ENCODE measurements at regions not wholly inside any gene's neighbourhood (a gene's known extent, or its start where the extent isn't known, plus 50 kb on each side); places are given as distances from the start of the nearest gene placed in this dataset.
"Not testable (repeated sequence)": the region's sequence is repeated elsewhere in the genome, so short reads cannot be mapped to it uniquely, and the experiment has no call there.

GRCh38 chr3:10628891-10629670 lies 123.7 kb upstream of the ATP2B2 start:
- no peak for DNase-seq

GRCh38 chr3:10629671-10630040 lies 124.3 kb upstream of the ATP2B2 start:
- DNase-seq = no peak

- no peak for DNase-seq
Measured at GRCh38 chr3:10631224-10631623, 125.8 kb upstream of the ATP2B2 start.

GRCh38 chr3:10632125-10632524 lies 126.7 kb upstream of the ATP2B2 start:
- no peak for DNase-seq

- no peak for DNase-seq
Measured at GRCh38 chr3:10632741-10633140, 127.4 kb upstream of the ATP2B2 start.

- DNase-seq = no peak
Measured at GRCh38 chr3:10635446-10636076, 130.2 kb upstream of the ATP2B2 start.

GRCh38 chr3:10637342-10637741 lies 132.0 kb upstream of the ATP2B2 start:
- no peak for DNase-seq

- no peak for DNase-seq
Measured at GRCh38 chr3:10638466-10638865, 133.1 kb upstream of the ATP2B2 start.

GRCh38 chr3:10641760-10642159 lies 136.4 kb upstream of the ATP2B2 start:
- DNase-seq = no peak

GRCh38 chr3:10644189-10644588 lies 138.8 kb upstream of the ATP2B2 start:
- DNase-seq = no peak

GRCh38 chr3:10645800-10646199 lies 140.4 kb upstream of the ATP2B2 start:
- no peak for DNase-seq

GRCh38 chr3:10646531-10647335 lies 141.3 kb upstream of the ATP2B2 start:
- no peak for DNase-seq

- DNase-seq = no peak
Measured at GRCh38 chr3:10647376-10647775, 142.0 kb upstream of the ATP2B2 start.

GRCh38 chr3:10648181-10648580 lies 142.8 kb upstream of the ATP2B2 start:
- DNase-seq = no peak

- not testable (repeated sequence) for DNase-seq
Measured at GRCh38 chr3:10649463-10649862, 144.1 kb upstream of the ATP2B2 start.

- no peak for DNase-seq
Measured at GRCh38 chr3:10651506-10651905, 146.1 kb upstream of the ATP2B2 start.

GRCh38 chr3:10653241-10653640 lies 147.9 kb upstream of the ATP2B2 start:
- no peak for DNase-seq

- no peak for DNase-seq
Measured at GRCh38 chr3:10653866-10654611, 148.7 kb upstream of the ATP2B2 start.

- no peak for DNase-seq
Measured at GRCh38 chr3:10655105-10655504, 149.7 kb upstream of the ATP2B2 start.

GRCh38 chr3:10657339-10657738 lies 152.0 kb upstream of the ATP2B2 start:
- not testable (repeated sequence) for DNase-seq

- DNase-seq = no peak
Measured at GRCh38 chr3:10665592-10665991, 150.4 kb upstream of the SLC6A11 start.

GRCh38 chr3:10666621-10667020 lies 149.4 kb upstream of the SLC6A11 start:
- DNase-seq = no peak

GRCh38 chr3:10667269-10667668 lies 148.8 kb upstream of the SLC6A11 start:
- no peak for DNase-seq
